D721Med (cell line): ENCODE measurements at regions not wholly inside any gene's neighbourhood (a gene's known extent, or its start where the extent isn't known, plus 50 kb on each side); places are given as distances from the start of the nearest gene placed in this dataset.

Experiments
- DNase-seq: peaks from one replicate; pipeline ENCODE4 v3.0.0; 2011; ENCODE audit warnings: low spot score; ENCODE audit not compliant: insufficient read length
- FAIRE-seq: peaks from 2 replicates; lab custom pipeline; 2011; peaks lifted over from hg19 to GRCh38; lab: Jason Lieb, UNC
- CTCF ChIP-seq: IDR thresholded peaks from 2 replicates; pipeline ENCODE4 v1.5.1; 2012; ENCODE audit warnings: mild to moderate bottlenecking, control low read depth; ENCODE audit not compliant: insufficient read depth; ENCODE audit errors: missing control alignments

DNA sequence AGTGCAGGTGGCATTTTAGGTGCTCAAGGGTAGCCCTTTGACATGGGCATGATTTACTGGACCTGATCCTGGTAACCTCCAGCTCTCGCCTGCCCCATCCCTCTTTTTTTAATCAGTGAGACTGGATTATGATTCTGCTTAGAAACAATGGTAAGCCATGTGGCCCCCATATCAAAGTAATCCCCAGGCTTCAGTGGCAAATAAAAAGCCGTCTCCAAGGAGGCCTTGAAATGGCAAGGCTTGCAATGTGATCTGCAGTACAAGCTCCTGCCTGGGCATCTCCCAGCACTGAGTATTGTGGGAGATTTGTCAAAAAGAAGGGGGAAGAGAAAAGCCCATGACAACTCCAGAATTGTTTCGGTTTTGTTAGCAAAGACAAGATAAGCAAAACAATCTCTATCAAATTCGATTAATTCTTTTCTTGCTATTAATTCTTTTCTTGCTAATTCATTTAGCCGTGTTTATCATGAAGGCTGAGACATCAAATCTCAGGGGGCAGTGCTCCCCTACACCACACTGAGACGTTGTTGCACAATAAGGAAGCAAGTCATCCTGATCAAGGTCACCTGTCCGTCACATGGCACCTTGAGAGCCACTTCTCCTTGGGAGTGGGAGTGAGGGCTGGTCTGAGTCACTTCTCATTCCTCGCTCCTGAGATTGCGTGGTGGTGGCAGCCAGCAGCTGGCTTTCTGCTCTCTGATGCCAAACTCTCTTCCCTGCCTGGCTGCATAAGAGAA lies 312.7 kb upstream of the GATB start:
- no peak for FAIRE-seq
- TF ChIP-seq CTCF, result no peak
- DNase-seq, result peak; percentile 24

DNA sequence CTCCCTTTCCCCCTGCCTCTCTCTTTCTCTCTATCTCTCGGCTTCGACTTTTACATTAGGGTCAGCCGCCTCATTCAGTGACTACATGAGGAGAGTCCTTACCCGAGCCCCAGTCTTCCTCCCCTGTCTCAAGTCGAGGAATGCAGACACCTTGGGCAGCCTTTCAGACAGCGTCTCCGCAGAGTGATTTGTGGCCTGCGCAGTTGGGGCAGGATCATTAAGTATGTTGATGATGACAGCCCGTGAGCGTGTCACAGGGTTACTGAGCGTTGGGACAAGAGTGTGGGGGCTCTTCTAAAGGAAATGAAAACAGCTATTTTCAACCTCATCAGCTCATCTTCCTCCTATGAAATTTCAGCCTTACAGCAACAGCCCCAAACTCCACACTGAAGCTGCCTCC lies 312.1 kb upstream of the GATB start:
- no peak for FAIRE-seq
- TF ChIP-seq CTCF, result no peak
- DNase-seq, result no peak

DNA sequence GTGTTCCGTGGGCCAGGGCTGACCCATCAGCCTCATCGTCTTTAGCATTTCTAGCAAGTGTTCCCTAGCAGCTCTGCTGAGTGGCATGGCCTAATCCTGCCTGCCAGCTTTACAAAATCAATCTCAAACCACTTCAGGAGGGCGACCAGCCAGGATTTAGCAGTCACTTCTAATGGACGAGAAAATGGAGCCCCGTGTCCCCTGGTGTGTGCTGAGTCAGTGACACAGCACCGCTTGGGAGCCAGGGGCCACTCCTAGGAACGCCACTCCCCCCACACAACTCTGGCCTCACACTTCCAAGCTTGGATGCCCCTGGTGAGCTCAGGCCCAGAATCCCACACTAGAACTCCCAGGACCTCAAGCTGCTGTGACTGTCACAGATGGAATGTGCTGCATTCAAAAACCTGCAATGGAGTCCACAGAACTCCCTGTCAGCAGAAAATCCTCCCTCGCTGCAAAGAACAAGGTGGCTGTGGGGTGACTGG lies 311.2 kb upstream of the GATB start:
- FAIRE-seq (no peak), DNase-seq (no peak)

GRCh38 chr4:152070854-152071253 lies 310.0 kb upstream of the GATB start:
- FAIRE-seq, result no peak
- TF ChIP-seq CTCF, result no peak
- no peak for DNase-seq

More for the DNA sequence above, 311.2 kb upstream of the GATB start:
- no peak for TF ChIP-seq CTCF

DNA sequence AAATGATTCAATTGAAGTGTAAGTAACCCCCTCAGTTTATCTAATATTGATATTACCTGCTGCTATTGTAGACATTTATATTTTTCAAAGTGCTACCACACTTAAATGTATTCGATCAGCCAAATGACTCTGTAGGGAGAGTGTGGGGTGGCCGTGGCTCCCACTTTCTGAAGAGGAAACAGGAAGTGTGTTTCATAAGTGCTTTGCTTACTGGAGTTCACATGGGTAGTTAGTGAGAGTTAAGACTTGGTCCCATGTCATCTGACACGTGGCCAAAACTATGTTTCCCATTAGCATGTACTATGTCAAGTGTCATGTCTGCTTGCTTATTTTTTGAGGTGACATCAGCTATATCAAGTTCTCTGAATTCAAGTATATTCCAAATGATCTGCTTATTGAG lies 308.1 kb upstream of the GATB start:
- DNase-seq (no peak), FAIRE-seq (no peak)

GRCh38 chr4:152065545-152065944 lies 304.7 kb upstream of the GATB start:
- no peak for TF ChIP-seq CTCF
- FAIRE-seq, result no peak
- DNase-seq, result no peak

More for the DNA sequence above, 308.1 kb upstream of the GATB start:
- TF ChIP-seq CTCF, result no peak

- peak; percentile 21 for DNase-seq
Observed at GRCh38 chr4:152064753-152065152, 303.9 kb upstream of the GATB start.

More at GRCh38 chr4:152064753-152065152, 303.9 kb upstream of the GATB start:
- no peak for TF ChIP-seq CTCF
- FAIRE-seq, result peak; percentile 71
